B cell (primary cell): ENCODE measurements at regions not wholly inside any gene's neighbourhood (a gene's known extent, or its start where the extent isn't known, plus 50 kb on each side); places are given as distances from the start of the nearest gene placed in this dataset.

Experiments used
- ATAC-seq: fragments of 200-7000 bp; cut with Tn5 transposase; one replicate; pipeline ENCODE4 v1.10.0; 2021; ENCODE audit warnings: low read depth, mild to moderate bottlenecking, moderate number of reproducible peaks, moderate library complexity
- CTCF ChIA-PET: fragments of 350-600 bp; sonication (Branson Sonifier 250); formaldehyde crosslinking; loops from one replicate; lab custom pipeline; 2021; ENCODE audit warnings: antibody characterized with exemption, inconsistent platforms; lab: Charles Lee
- POLR2A ChIA-PET: fragments of 350-600 bp; sonication (Branson Sonifier 250); formaldehyde crosslinking; loops from one replicate; lab custom pipeline; 2021; ENCODE audit warnings: antibody characterized with exemption; lab: Charles Lee
- DNase-seq: peaks from one replicate; pipeline ENCODE4 v3.0.0; 2013
- H2AFZ ChIP-seq: 2 replicates; pipeline ENCODE4 v1.6.1; 2012; ENCODE audit warnings: mild to moderate bottlenecking, low read depth, low read length; ENCODE audit not compliant: insufficient read depth, poor library complexity, severe bottlenecking
- H3K27ac ChIP-seq, 2 donors: 1 replicate in 1 of 2; 2 replicates in 1 of 2; pipeline ENCODE4 v1.5.1; 2012 to 2013; ENCODE audit warnings: low read length in 2 of 2, mild to moderate bottlenecking in 2 of 2, moderate library complexity in 1 of 2
- H3K27me3 ChIP-seq, 4 experiments: fragments of 200-600 bp in 1 of 4; sonication (generic) in 1 of 4; replicated peaks in 1 of 4; 1 replicate in 2 of 4; 2 replicates in 2 of 4; pipeline versions ENCODE4 v1.6.1 to v1.7.0; 2013 to 2016; ENCODE audit warnings: low read length in 3 of 4, mild to moderate bottlenecking in 2 of 4, mixed read lengths in 1 of 4, moderate library complexity in 1 of 4; ENCODE audit not compliant: insufficient read depth in 4 of 4, control insufficient read depth in 3 of 4; ENCODE audit errors: control extremely low read depth in 1 of 4
- H3K36me3 ChIP-seq, 2 experiments: replicated peaks in 1 of 2; 1 replicate in 1 of 2; 2 replicates in 1 of 2; pipeline versions ENCODE4 v1.6.1 to v1.7.1; 2013; ENCODE audit warnings: low read length in 1 of 2; ENCODE audit not compliant: insufficient read depth in 2 of 2, control insufficient read depth in 1 of 2; ENCODE audit errors: control extremely low read depth in 1 of 2, extremely low read depth in 1 of 2
- H3K4me1 ChIP-seq, 2 donors: fragments of 200-600 bp in 1 of 2; sonication (generic) in 1 of 2; 1 replicate in 1 of 2; 2 replicates in 1 of 2; pipeline versions ENCODE4 v1.5.1 to v1.6.1; 2013 to 2017; ENCODE audit warnings: low read length in 2 of 2; ENCODE audit not compliant: control insufficient read depth in 2 of 2, insufficient read depth in 2 of 2
- H3K4me2 ChIP-seq: replicated peaks from 2 replicates; pipeline ENCODE3; 2012; ENCODE audit warnings: mild to moderate bottlenecking, low read depth, low read length; ENCODE audit not compliant: poor library complexity, severe bottlenecking
- H3K4me3 ChIP-seq, 5 experiments: fragments of 200-600 bp in 1 of 5; sonication (generic) in 1 of 5; 1 replicate in 3 of 5; 2 replicates in 2 of 5; pipeline versions ENCODE4 v1.5.1 to v1.7.0; 2011 to 2016; ENCODE audit warnings: low read length in 4 of 5, mild to moderate bottlenecking in 4 of 5, low read depth in 2 of 5, control low read depth in 1 of 5, moderate library complexity in 1 of 5; ENCODE audit not compliant: insufficient read depth in 1 of 5; ENCODE audit errors: control extremely low read depth in 1 of 5, extremely low read depth in 1 of 5
- H3K79me2 ChIP-seq: fragments of 200-600 bp; sonication (generic); one replicate; pipeline ENCODE4 v1.6.0; 2016; ENCODE audit warnings: low read length; ENCODE audit not compliant: control insufficient read depth, insufficient read depth
- H3K9ac ChIP-seq: fragments of 200-600 bp; sonication (generic); 2 replicates; pipeline ENCODE4 v1.6.1; 2017; ENCODE audit warnings: mild to moderate bottlenecking, low read length, moderate library complexity
- H3K9me3 ChIP-seq, 3 donors: one replicate each; pipeline versions ENCODE4 v1.6.1 to v1.7.1; 2013; ENCODE audit warnings: low read length in 2 of 3; ENCODE audit not compliant: control insufficient read depth in 2 of 3, insufficient read depth in 1 of 3; ENCODE audit errors: control extremely low read depth in 1 of 3
- H4K20me1 ChIP-seq: 2 replicates; pipeline ENCODE4 v1.6.0; 2012; ENCODE audit warnings: mild to moderate bottlenecking, low read length; ENCODE audit not compliant: insufficient read depth, control insufficient read depth, poor library complexity, severe bottlenecking
- H3K27ac Mint-ChIP-seq: one replicate; pipeline ENCODE4 v1.8.0; 2021; ENCODE audit warnings: mixed read lengths
- H3K27me3 Mint-ChIP-seq: one replicate; pipeline ENCODE4 v1.8.0; 2021; ENCODE audit warnings: mixed read lengths
- H3K4me1 Mint-ChIP-seq: one replicate; pipeline ENCODE4 v1.8.0; 2021; ENCODE audit warnings: mixed read lengths
- H3K4me3 Mint-ChIP-seq: one replicate; pipeline ENCODE4 v1.8.0; 2021; ENCODE audit warnings: mixed read lengths
- H3K9me3 Mint-ChIP-seq: one replicate; pipeline ENCODE4 v1.8.0; 2022; ENCODE audit warnings: mixed read lengths; ENCODE audit not compliant: insufficient read depth
- CTCF ChIP-seq: fragments of 200-600 bp; IDR thresholded peaks from one replicate; pipeline ENCODE4 v1.8.0; 2022; ENCODE audit warnings: antibody characterized with exemption, mild to moderate bottlenecking
- EZH2 ChIP-seq: IDR thresholded peaks from 2 replicates; pipeline ENCODE4 v1.6.1; 2012; ENCODE audit warnings: borderline replicate concordance, low read depth, mild to moderate bottlenecking, moderate library complexity, low read length; ENCODE audit not compliant: insufficient read depth, poor library complexity, severe bottlenecking
- WGBS: methylation state at CpG from one replicate; pipeline ENCODE4 v1.1.5; 2013; ENCODE audit warnings: missing lambda C conversion rate; ENCODE audit not compliant: insufficient coverage; 5-methylcytosine and 5-hydroxymethylcytosine counted together
- intact Hi-C: fragments of 100-400 bp; cut with micrococcal nuclease; formaldehyde crosslinking; loops from one replicate; pipeline ENCODE4 v1.10.0; 2022

- H3K4me1 Mint-ChIP-seq: peaks cover 38% of the 10 kb centered on the region
- no peak for ATAC-seq
- no peaks in the 10 kb centered on the region for H3K36me3 ChIP-seq
- no peaks in the 10 kb centered on the region for H4K20me1 ChIP-seq
- H3K4me2 ChIP-seq: no peak overlapping the region
- no peak overlapping the region for H3K4me3 ChIP-seq
- H3K27me3 Mint-ChIP-seq: no peaks in the 10 kb centered on the region
- H3K9me3 ChIP-seq: peaks cover 0 to 3% (median 0%) of the 10 kb centered on the region in 3 donors
- no peak for DNase-seq
- H3K9me3 Mint-ChIP-seq: no peaks in the 10 kb centered on the region
- H3K27me3 ChIP-seq: no peaks in the 10 kb centered on the region
- no peak overlapping the region for H2AFZ ChIP-seq
- no peak overlapping the region for H3K27ac Mint-ChIP-seq
- ChIA-PET POLR2A (no interaction called here), CTCF (interaction anchor here (0.6 kb wide), 1 partner anchor 132 kb away, joined by 3 read pairs; no protein-coding TSS in a partner anchor)
- H3K27ac ChIP-seq: no peak overlapping the region
- no CpG with 5 or more reads among the region's 1 CpG for WGBS
- peaks cover 26 to 34% of the 10 kb centered on the region in 2 donors for H3K4me1 ChIP-seq
- H3K9ac ChIP-seq: no peak overlapping the region
- no peaks in the 10 kb centered on the region for H3K79me2 ChIP-seq
- TF ChIP-seq EZH2 (no peak), CTCF (no peak)
- H3K4me3 Mint-ChIP-seq: no peak overlapping the region
- intact Hi-C loops: no loop called here
Observed at GRCh38 chr21:29240136-29240535, 58.6 kb upstream of the BACH1 start.

GRCh38 chr21:29242201-29242600 lies 56.5 kb upstream of the BACH1 start:
- H3K79me2 ChIP-seq: no peaks in the 10 kb centered on the region
- ATAC-seq (no peak), DNase-seq (no peak)
- H2AFZ ChIP-seq: no peak overlapping the region
- no peak overlapping the region for H3K27ac ChIP-seq
- Mint-ChIP-seq H3K27me3 (no peaks in the 10 kb centered on the region), H3K4me1 (peaks cover 21% of the 10 kb centered on the region), H3K9me3 (no peaks in the 10 kb centered on the region), H3K4me3 (no peak overlapping the region), H3K27ac (no peak overlapping the region)
- no peak overlapping the region for H3K4me2 ChIP-seq
- H3K4me3 ChIP-seq: no peak overlapping the region
- peaks cover 0 to 3% (median 0%) of the 10 kb centered on the region in 3 donors for H3K9me3 ChIP-seq
- CTCF ChIA-PET: interaction anchor here (0.7 to 2.2 kb wide), 4 partner anchors 8 to 135 kb away, joined by 3 to 8 read pairs (median 3); no protein-coding TSS in a partner anchor
- H3K4me1 ChIP-seq: peaks cover 10 to 15% of the 10 kb centered on the region in 2 donors
- no peak overlapping the region for H3K9ac ChIP-seq
- H4K20me1 ChIP-seq: no peaks in the 10 kb centered on the region
- POLR2A ChIA-PET: no interaction called here
- no peaks in the 10 kb centered on the region for H3K36me3 ChIP-seq
- intact Hi-C loops: no loop called here
- TF ChIP-seq CTCF (no peak), EZH2 (no peak)
- no peaks in the 10 kb centered on the region for H3K27me3 ChIP-seq
